Colonic mucosa (tissue), 4 donors: ENCODE measurements at regions not wholly inside any gene's neighbourhood (a gene's known extent, or its start where the extent isn't known, plus 50 kb on each side); places are given as distances from the start of the nearest gene placed in this dataset.

Experiments
- DNase-seq: peaks from one replicate; pipeline ENCODE4 v3.0.0-alpha.2; 2020
- H3K27ac ChIP-seq: fragments of 200-600 bp; one replicate; pipeline ENCODE4 v1.8.0; 2021
- H3K27me3 ChIP-seq: fragments of 200-600 bp; one replicate; pipeline ENCODE4 v1.8.0; 2021
- H3K36me3 ChIP-seq: fragments of 200-600 bp; one replicate; pipeline ENCODE4 v1.8.0; 2021
- H3K4me1 ChIP-seq: fragments of 200-600 bp; one replicate; pipeline ENCODE4 v1.8.0; 2021; ENCODE audit warnings: mild to moderate bottlenecking
- H3K4me3 ChIP-seq: fragments of 200-600 bp; one replicate; pipeline ENCODE4 v1.8.0; 2021
- H3K9ac ChIP-seq, 2 donors: one replicate each; pipeline ENCODE4 v1.7.0; 2013; ENCODE audit warnings: control low read depth in 2 of 2, low read depth in 2 of 2, low read length in 2 of 2
- H3K9me3 ChIP-seq: fragments of 200-600 bp; one replicate; pipeline ENCODE4 v1.8.0; 2021
- CTCF ChIP-seq: fragments of 200-600 bp; IDR thresholded peaks from one replicate; pipeline ENCODE4 v1.8.0; 2022; ENCODE audit warnings: antibody characterized with exemption, mild to moderate bottlenecking
- intact Hi-C: fragments of 100-400 bp; cut with DNase I; formaldehyde crosslinking; loops from one replicate; pipeline ENCODE4 v1.14.1; 2022
- donor health status: healthy.
- donor health status: DM: no; HTN: no; CAD: no.
- donor health status: DM: no; HTN: no; CAD: no.

- Histone ChIP-seq H3K4me3 (no peak overlapping the region), H3K27ac (no peak overlapping the region), H3K36me3 (no peaks in the 10 kb centered on the region), H3K4me1 (no peaks in the 10 kb centered on the region), H3K27me3 (no peaks in the 10 kb centered on the region), H3K9me3 (no peaks in the 10 kb centered on the region), H3K9ac (no peak overlapping the region)
- no peak for TF ChIP-seq CTCF
- intact Hi-C loops = no loop called here
- DNase-seq = no peak
Observed at GRCh38 chr14:65964366-65964765, 521.8 kb upstream of the CCDC196 start.

GRCh38 chr14:65966188-65966587 lies 520.0 kb upstream of the CCDC196 start:
- intact Hi-C loops = no loop called here
- no peak for TF ChIP-seq CTCF
- DNase-seq = no peak

GRCh38 chr14:65972346-65972870 lies 513.8 kb upstream of the CCDC196 start:
- Histone ChIP-seq H3K4me3 (no peak overlapping the region), H3K36me3 (no peaks in the 10 kb centered on the region), H3K4me1 (no peaks in the 10 kb centered on the region), H3K27me3 (no peaks in the 10 kb centered on the region), H3K9me3 (no peaks in the 10 kb centered on the region), H3K9ac (no peak overlapping the region), H3K27ac (no peak overlapping the region)
- no peak for DNase-seq
- intact Hi-C loops = no loop called here
- TF ChIP-seq CTCF = no peak

More at GRCh38 chr14:65966188-65966587, 520.0 kb upstream of the CCDC196 start:
- H3K27me3 ChIP-seq = no peaks in the 10 kb centered on the region
- no peaks in the 10 kb centered on the region for H3K36me3 ChIP-seq
- no peak overlapping the region for H3K27ac ChIP-seq
- H3K4me1 ChIP-seq = no peaks in the 10 kb centered on the region
- no peak overlapping the region for H3K4me3 ChIP-seq
- H3K9me3 ChIP-seq = no peaks in the 10 kb centered on the region
- H3K9ac ChIP-seq = no peak overlapping the region

GRCh38 chr14:65972891-65973290 lies 513.3 kb upstream of the CCDC196 start:
- H3K9me3 ChIP-seq = no peaks in the 10 kb centered on the region
- no peak overlapping the region for H3K9ac ChIP-seq
- H3K36me3 ChIP-seq = no peaks in the 10 kb centered on the region
- no peaks in the 10 kb centered on the region for H3K4me1 ChIP-seq
- no peaks in the 10 kb centered on the region for H3K27me3 ChIP-seq
- no peak overlapping the region for H3K27ac ChIP-seq
- intact Hi-C loops = no loop called here
- no peak overlapping the region for H3K4me3 ChIP-seq
- TF ChIP-seq CTCF = no peak
- DNase-seq = no peak

GRCh38 chr14:65975865-65976264 lies 510.3 kb upstream of the CCDC196 start:
- Histone ChIP-seq H3K9me3 (no peaks in the 10 kb centered on the region), H3K9ac (no peak overlapping the region), H3K27me3 (no peaks in the 10 kb centered on the region), H3K4me1 (no peaks in the 10 kb centered on the region), H3K36me3 (no peaks in the 10 kb centered on the region), H3K4me3 (no peak overlapping the region), H3K27ac (no peak overlapping the region)
- no peak for DNase-seq
- TF ChIP-seq CTCF = no peak
- intact Hi-C loops = no loop called here
